MCF 10A (cell line): ENCODE measurements at regions not wholly inside any gene's neighbourhood (a gene's known extent, or its start where the extent isn't known, plus 50 kb on each side); places are given as distances from the start of the nearest gene placed in this dataset.

Experiments
- BruUV-seq: library from RNA; stranded (reverse); fragments of 400-500 nt; replicated peaks from 2 replicates; lab custom pipeline; 2021; lab: Mats Ljungman, UMichigan
- CTCF ChIA-PET: fragments of 300-600 bp; sonication (Branson Sonifier 250); formaldehyde crosslinking; extraction: SDS; loops from one replicate; lab custom pipeline; 2021; ENCODE audit warnings: antibody characterized with exemption, inconsistent platforms; lab: Yijun Ruan, JAX
- POLR2A ChIA-PET: fragments of 300-600, 350-650 bp; sonication (Branson Sonifier 250); formaldehyde crosslinking; extraction: SDS; loops from one replicate; lab custom pipeline; 2020; ENCODE audit warnings: antibody characterized with exemption, inconsistent platforms; lab: Yijun Ruan, JAX
- DNase-seq: peaks from one replicate; pipeline ENCODE4 v3.0.0-alpha.2; 2018; ENCODE audit not compliant: unreplicated experiment
- H3K27ac Mint-ChIP-seq: one replicate; pipeline ENCODE4 v1.8.0; 2022; ENCODE audit warnings: mild to moderate bottlenecking, low read depth, mixed read lengths; ENCODE audit not compliant: unreplicated experiment
- H3K27me3 Mint-ChIP-seq: one replicate; pipeline ENCODE4 v1.8.0; 2022; ENCODE audit warnings: mixed read lengths; ENCODE audit not compliant: insufficient read depth, unreplicated experiment
- H3K36me3 Mint-ChIP-seq: one replicate; pipeline ENCODE4 v1.8.0; 2022; ENCODE audit warnings: mild to moderate bottlenecking, moderate library complexity, mixed read lengths; ENCODE audit not compliant: insufficient read depth, unreplicated experiment
- H3K4me1 Mint-ChIP-seq: one replicate; pipeline ENCODE4 v1.8.0; 2022; ENCODE audit warnings: mixed read lengths; ENCODE audit not compliant: insufficient read depth, unreplicated experiment
- H3K4me3 Mint-ChIP-seq: one replicate; pipeline ENCODE4 v1.8.0; 2022; ENCODE audit warnings: mild to moderate bottlenecking, moderate library complexity, mixed read lengths; ENCODE audit not compliant: unreplicated experiment
- H3K9me3 Mint-ChIP-seq: one replicate; pipeline ENCODE4 v1.8.0; 2022; ENCODE audit warnings: mixed read lengths; ENCODE audit not compliant: unreplicated experiment
- CTCF ChIP-seq: fragments of 200-600 bp; IDR thresholded peaks from one replicate; pipeline ENCODE4 v1.8.0; 2022; ENCODE audit warnings: antibody characterized with exemption, mild to moderate bottlenecking; ENCODE audit not compliant: unreplicated experiment
- intact Hi-C: fragments of 100-400 bp; cut with micrococcal nuclease; formaldehyde crosslinking; loops from 2 replicates; pipeline ENCODE4 v1.14.1; 2022

- no TSS peak for BruUV-seq
Measured at GRCh38 chr16:73847090-73847489, 449.5 kb upstream of the PSMD7 start.

GRCh38 chr16:73846356-73846755 is 450.3 kb upstream of the PSMD7 start:
- H3K9me3 Mint-ChIP-seq: no peaks in the 10 kb centered on the region
- no TSS peak for BruUV-seq
- POLR2A ChIA-PET: no interaction called here
- no peak for TF ChIP-seq CTCF
- peaks cover 6% of the 10 kb centered on the region for H3K36me3 Mint-ChIP-seq
- H3K27ac Mint-ChIP-seq: no peak overlapping the region
- DNase-seq: no peak
- intact Hi-C loops: no loop called here
- H3K4me1 Mint-ChIP-seq: no peaks in the 10 kb centered on the region
- H3K27me3 Mint-ChIP-seq: peaks cover 75% of the 10 kb centered on the region
- CTCF ChIA-PET: interaction anchor here (0.5 to 0.8 kb wide), 2 partner anchors 176 to 1362 kb away, joined by 3 to 6 read pairs; no protein-coding TSS in a partner anchor
- H3K4me3 Mint-ChIP-seq: no peak overlapping the region

More at GRCh38 chr16:73847090-73847489, 449.5 kb upstream of the PSMD7 start:
- Mint-ChIP-seq H3K27ac (no peak overlapping the region), H3K36me3 (peaks cover 6% of the 10 kb centered on the region), H3K9me3 (no peaks in the 10 kb centered on the region), H3K4me1 (no peaks in the 10 kb centered on the region), H3K27me3 (peaks cover 74% of the 10 kb centered on the region), H3K4me3 (no peak overlapping the region)
- ChIA-PET CTCF (no interaction called here), POLR2A (no interaction called here)
- DNase-seq: no peak
- intact Hi-C loops: no loop called here
- no peak for TF ChIP-seq CTCF

GRCh38 chr16:73846007-73846330 is 450.6 kb upstream of the PSMD7 start:
- Mint-ChIP-seq H3K36me3 (peaks cover 3% of the 10 kb centered on the region), H3K4me3 (no peak overlapping the region), H3K27me3 (peaks cover 75% of the 10 kb centered on the region), H3K4me1 (no peaks in the 10 kb centered on the region), H3K27ac (no peak overlapping the region), H3K9me3 (no peaks in the 10 kb centered on the region)
- ChIA-PET POLR2A (no interaction called here), CTCF (interaction anchor here (0.5 to 0.8 kb wide), 3 partner anchors 176 to 1362 kb away, joined by 3 to 6 read pairs (median 4); no protein-coding TSS in a partner anchor)
- no TSS peak for BruUV-seq
- TF ChIP-seq CTCF: no peak
- intact Hi-C loops: no loop called here
- no peak for DNase-seq

GRCh38 chr16:73845238-73846006 is 451.2 kb upstream of the PSMD7 start:
- CTCF ChIA-PET: interaction anchor here (0.6 kb wide), 1 partner anchor 178 kb away, joined by 4 read pairs; no protein-coding TSS in a partner anchor
- peaks cover 75% of the 10 kb centered on the region for H3K27me3 Mint-ChIP-seq
- no TSS peak for BruUV-seq
- no peak overlapping the region for H3K27ac Mint-ChIP-seq
- H3K36me3 Mint-ChIP-seq: no peaks in the 10 kb centered on the region
- no peak for TF ChIP-seq CTCF
- no peak for DNase-seq
- POLR2A ChIA-PET: no interaction called here
- no peaks in the 10 kb centered on the region for H3K4me1 Mint-ChIP-seq
- intact Hi-C loops: no loop called here
- H3K9me3 Mint-ChIP-seq: no peaks in the 10 kb centered on the region
- H3K4me3 Mint-ChIP-seq: no peak overlapping the region
